Renal cortex interstitium (tissue), 11 donors: ENCODE measurements at regions not wholly inside any gene's neighbourhood (a gene's known extent, or its start where the extent isn't known, plus 50 kb on each side); places are given as distances from the start of the nearest gene placed in this dataset.

ENCODE experiments used
- DNase-seq, 11 donors: peaks; one replicate each; pipeline ENCODE4 v3.0.0-alpha.2; 2013; ENCODE audit warnings: low read depth in 9 of 11, low spot score in 4 of 11; ENCODE audit errors: extremely low read depth in 1 of 11

GRCh38 chr15:70466895-70467529 is 296.3 kb downstream of the UACA start:
- DNase-seq = peak in 2 of 11 donors; percentile 43 to 54

- DNase-seq = no peak
Measured at GRCh38 chr15:70466305-70466704, 297.1 kb downstream of the UACA start.

- no peak for DNase-seq
Measured at GRCh38 chr15:70465812-70466211, 297.5 kb downstream of the UACA start.

GRCh38 chr15:70463453-70463834 is 299.9 kb downstream of the UACA start:
- no peak for DNase-seq

GRCh38 chr15:70461992-70462391 is 301.4 kb downstream of the UACA start:
- DNase-seq = no peak

GRCh38 chr15:70461017-70461416 is 302.3 kb downstream of the UACA start:
- DNase-seq = no peak

- DNase-seq = no peak
Measured at GRCh38 chr15:70459312-70459711, 304.0 kb downstream of the UACA start.

GRCh38 chr15:70453766-70454165 is 309.6 kb downstream of the UACA start:
- DNase-seq = no peak

GRCh38 chr15:70453238-70453637 is 310.1 kb downstream of the UACA start:
- no peak for DNase-seq

GRCh38 chr15:70451821-70452653 is 311.3 kb downstream of the UACA start:
- DNase-seq = no peak

GRCh38 chr15:70450142-70450443 is 313.3 kb downstream of the UACA start:
- no peak for DNase-seq

GRCh38 chr15:70449311-70450141 is 313.8 kb downstream of the UACA start:
- no peak for DNase-seq

- DNase-seq = peak in 6 of 11 donors; percentile 16 to 40 (median 26)
Measured at GRCh38 chr15:70447928-70448698, 315.2 kb downstream of the UACA start.

GRCh38 chr15:70447521-70447920 is 315.8 kb downstream of the UACA start:
- no peak for DNase-seq

GRCh38 chr15:70447081-70447480 is 316.3 kb downstream of the UACA start:
- DNase-seq = no peak

- no peak for DNase-seq
Measured at GRCh38 chr15:70443486-70444273, 319.7 kb downstream of the UACA start.

- DNase-seq = no peak
Measured at GRCh38 chr15:70442616-70443321, 320.6 kb downstream of the UACA start.

GRCh38 chr15:70442211-70442610 is 321.1 kb downstream of the UACA start:
- no peak for DNase-seq
